ENCODE measurements at regions not wholly inside any gene's neighbourhood (a gene's known extent, or its start where the extent isn't known, plus 50 kb on each side); places are given as distances from the start of the nearest gene placed in this dataset.
A peak's percentile ranks its signal among the peaks of the same experiment; 100 is the strongest.

DNA sequence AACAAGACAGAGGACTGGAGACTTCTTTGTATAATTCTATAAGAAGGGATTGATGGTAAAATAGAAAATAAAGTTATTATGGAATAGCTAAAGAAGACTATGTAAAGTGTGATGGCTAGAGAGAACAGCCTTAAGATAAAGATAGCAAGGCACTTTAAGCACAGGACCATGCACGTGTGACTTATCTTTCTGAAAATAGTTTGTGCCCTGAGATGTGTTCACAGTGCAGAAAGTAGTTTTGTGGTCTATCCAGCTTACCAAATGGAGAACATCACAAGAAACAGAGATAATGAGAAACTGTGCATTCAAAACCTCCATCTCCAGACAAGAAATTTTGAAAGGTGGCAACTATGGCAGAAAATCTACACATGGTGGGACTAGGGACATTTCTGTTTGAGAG, 213.3 kb downstream of the PARM1 start:
- TF ChIP-seq POLR2AphosphoS5 (IDR thresholded peaks at IDR 0.05; ENCODE audit: low read depth, low read length), result no peak
- no peak for TF ChIP-seq FOXP2 (optimal IDR thresholded peaks at IDR 0.05; ENCODE audit: borderline replicate concordance, extremely low read depth, extremely low read length, insufficient read depth)
- TF ChIP-seq SIN3A (IDR thresholded peaks at IDR 0.05; ENCODE audit: borderline replicate concordance, insufficient read depth, low read length), result no peak
- TF ChIP-seq, protein P1, sequence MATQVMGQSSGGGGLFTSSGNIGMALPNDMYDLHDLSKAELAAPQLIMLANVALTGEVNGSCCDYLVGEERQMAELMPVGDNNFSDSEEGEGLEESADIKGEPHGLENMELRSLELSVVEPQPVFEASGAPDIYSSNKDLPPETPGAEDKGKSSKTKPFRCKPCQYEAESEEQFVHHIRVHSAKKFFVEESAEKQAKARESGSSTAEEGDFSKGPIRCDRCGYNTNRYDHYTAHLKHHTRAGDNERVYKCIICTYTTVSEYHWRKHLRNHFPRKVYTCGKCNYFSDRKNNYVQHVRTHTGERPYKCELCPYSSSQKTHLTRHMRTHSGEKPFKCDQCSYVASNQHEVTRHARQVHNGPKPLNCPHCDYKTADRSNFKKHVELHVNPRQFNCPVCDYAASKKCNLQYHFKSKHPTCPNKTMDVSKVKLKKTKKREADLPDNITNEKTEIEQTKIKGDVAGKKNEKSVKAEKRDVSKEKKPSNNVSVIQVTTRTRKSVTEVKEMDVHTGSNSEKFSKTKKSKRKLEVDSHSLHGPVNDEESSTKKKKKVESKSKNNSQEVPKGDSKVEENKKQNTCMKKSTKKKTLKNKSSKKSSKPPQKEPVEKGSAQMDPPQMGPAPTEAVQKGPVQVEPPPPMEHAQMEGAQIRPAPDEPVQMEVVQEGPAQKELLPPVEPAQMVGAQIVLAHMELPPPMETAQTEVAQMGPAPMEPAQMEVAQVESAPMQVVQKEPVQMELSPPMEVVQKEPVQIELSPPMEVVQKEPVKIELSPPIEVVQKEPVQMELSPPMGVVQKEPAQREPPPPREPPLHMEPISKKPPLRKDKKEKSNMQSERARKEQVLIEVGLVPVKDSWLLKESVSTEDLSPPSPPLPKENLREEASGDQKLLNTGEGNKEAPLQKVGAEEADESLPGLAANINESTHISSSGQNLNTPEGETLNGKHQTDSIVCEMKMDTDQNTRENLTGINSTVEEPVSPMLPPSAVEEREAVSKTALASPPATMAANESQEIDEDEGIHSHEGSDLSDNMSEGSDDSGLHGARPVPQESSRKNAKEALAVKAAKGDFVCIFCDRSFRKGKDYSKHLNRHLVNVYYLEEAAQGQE (IDR thresholded peaks at IDR 0.05; ENCODE audit: insufficient read depth in 1 of 2, low read depth in 2 of 2, low read length in 2 of 2), result no peak
- no peak for TF ChIP-seq TAF1 (IDR thresholded peaks at IDR 0.05; ENCODE audit: borderline replicate concordance, insufficient read depth, low read length)

DNA sequence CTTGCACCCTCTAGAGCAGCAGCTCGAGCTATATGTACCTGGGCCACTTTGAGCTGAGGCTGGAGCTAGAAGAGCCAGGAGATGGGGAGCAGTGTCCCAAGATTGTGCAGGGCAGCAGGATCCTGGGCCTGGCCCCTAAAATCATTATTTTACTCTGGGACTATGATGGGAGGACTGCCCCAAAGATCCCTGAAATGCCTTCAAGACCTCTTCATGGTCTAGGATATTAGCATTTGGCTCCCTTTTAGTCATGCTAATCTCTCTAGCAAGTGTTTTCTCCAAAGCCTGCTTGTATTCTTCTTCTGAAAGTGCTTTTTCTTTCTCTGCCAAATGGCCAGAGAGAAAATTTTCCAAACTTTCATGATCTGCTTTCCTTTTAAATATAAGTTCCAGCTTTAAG, 211.6 kb downstream of the PARM1 start:
- no peak for TF ChIP-seq POLR2AphosphoS5 (IDR thresholded peaks at IDR 0.05; ENCODE audit: low read depth, low read length)
- TF ChIP-seq, protein P1 (IDR thresholded peaks at IDR 0.05; ENCODE audit: insufficient read depth in 1 of 2, low read depth in 2 of 2, low read length in 2 of 2), result no peak
- TF ChIP-seq TAF1 (IDR thresholded peaks at IDR 0.05; ENCODE audit: borderline replicate concordance, insufficient read depth, low read length), result no peak
- TF ChIP-seq FOXP2 (optimal IDR thresholded peaks at IDR 0.05; ENCODE audit: borderline replicate concordance, extremely low read depth, extremely low read length, insufficient read depth), result no peak
- no peak for TF ChIP-seq SIN3A (IDR thresholded peaks at IDR 0.05; ENCODE audit: borderline replicate concordance, insufficient read depth, low read length)

DNA sequence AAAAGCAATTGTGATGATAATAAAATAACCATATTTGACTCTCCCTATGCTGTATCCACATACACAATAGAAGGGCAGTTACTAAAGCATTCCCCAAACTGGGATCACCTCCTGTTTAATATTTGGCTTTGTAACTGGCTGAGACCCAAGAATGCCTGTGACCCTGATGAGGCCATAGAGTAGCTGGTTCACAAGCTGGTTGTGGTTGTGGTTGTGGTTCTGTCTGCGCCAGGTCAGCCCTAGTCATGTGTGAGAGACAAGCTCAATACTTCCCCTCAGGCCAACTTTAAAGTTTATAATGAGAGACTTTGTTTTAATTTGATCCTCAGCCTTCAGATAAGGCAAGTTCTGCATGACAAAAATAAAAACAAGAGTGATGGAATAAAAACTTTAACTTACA, 209.9 kb downstream of the PARM1 start:
- TF ChIP-seq FOXP2 (optimal IDR thresholded peaks at IDR 0.05; ENCODE audit: borderline replicate concordance, extremely low read depth, extremely low read length, insufficient read depth) (no peak), TAF1 (IDR thresholded peaks at IDR 0.05; ENCODE audit: borderline replicate concordance, insufficient read depth, low read length) (no peak), POLR2AphosphoS5 (IDR thresholded peaks at IDR 0.05; ENCODE audit: low read depth, low read length) (no peak), SIN3A (IDR thresholded peaks at IDR 0.05; ENCODE audit: borderline replicate concordance, insufficient read depth, low read length) (no peak)
- TF ChIP-seq, protein P1 (IDR thresholded peaks at IDR 0.05; ENCODE audit: insufficient read depth in 1 of 2, low read depth in 2 of 2, low read length in 2 of 2), result no peak

DNA sequence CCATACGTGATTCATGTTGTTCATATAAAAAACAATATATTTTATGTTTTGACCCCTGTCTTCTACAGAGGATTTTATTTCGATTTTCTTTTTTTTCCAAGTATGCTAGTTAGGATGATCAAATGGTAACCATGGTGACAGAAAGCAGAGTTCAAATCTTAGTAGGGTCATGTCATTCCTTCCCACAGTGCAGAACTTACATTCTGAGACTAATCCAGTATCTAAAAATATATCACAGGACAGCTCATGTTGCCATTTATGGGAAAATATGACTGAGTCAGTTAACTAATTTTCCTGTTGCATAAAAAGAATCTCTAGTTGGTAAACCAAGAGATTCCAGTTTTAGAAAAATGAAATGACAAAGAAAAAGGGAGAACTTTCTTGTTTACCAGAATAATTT, 209.5 kb downstream of the PARM1 start:
- TF ChIP-seq POLR2AphosphoS5 (IDR thresholded peaks at IDR 0.05; ENCODE audit: low read depth, low read length) (no peak), SIN3A (IDR thresholded peaks at IDR 0.05; ENCODE audit: borderline replicate concordance, insufficient read depth, low read length) (no peak), TAF1 (IDR thresholded peaks at IDR 0.05; ENCODE audit: borderline replicate concordance, insufficient read depth, low read length) (no peak), FOXP2 (optimal IDR thresholded peaks at IDR 0.05; ENCODE audit: borderline replicate concordance, extremely low read depth, extremely low read length, insufficient read depth) (no peak)
- TF ChIP-seq, protein P1 (IDR thresholded peaks at IDR 0.05; ENCODE audit: insufficient read depth in 1 of 2, low read depth in 2 of 2, low read length in 2 of 2), result no peak

GRCh38 chr4:75141162-75141561, 208.2 kb downstream of the PARM1 start:
- TF ChIP-seq FOXP2 (optimal IDR thresholded peaks at IDR 0.05; ENCODE audit: borderline replicate concordance, extremely low read depth, extremely low read length, insufficient read depth) (no peak), POLR2AphosphoS5 (IDR thresholded peaks at IDR 0.05; ENCODE audit: low read depth, low read length) (no peak), SIN3A (IDR thresholded peaks at IDR 0.05; ENCODE audit: borderline replicate concordance, insufficient read depth, low read length) (no peak)
- TF ChIP-seq, protein P1 (IDR thresholded peaks at IDR 0.05; ENCODE audit: insufficient read depth in 1 of 2, low read depth in 2 of 2, low read length in 2 of 2), result peak in 1 of 2 experiments; percentile 89; a peak in 2 of 4 replicates

Data from PFSK-1 (cell line).